Suprapubic skin (tissue), 4 donors: ENCODE measurements at regions not wholly inside any gene's neighbourhood (a gene's known extent, or its start where the extent isn't known, plus 50 kb on each side); places are given as distances from the start of the nearest gene placed in this dataset.
"Not testable (repeated sequence)": the region's sequence is repeated elsewhere in the genome, so short reads cannot be mapped to it uniquely, and the experiment has no call there.

Source experiments
- DNase-seq, 2 donors: peaks; one replicate each; pipeline ENCODE4 v3.0.0-alpha.2; 2019; ENCODE audit warnings: low spot score in 2 of 2
- H3K27ac ChIP-seq: fragments of 200-600 bp; sonication (generic); one replicate; pipeline ENCODE4 v1.5.1; 2019
- H3K27me3 ChIP-seq: fragments of 200-600 bp; sonication (generic); one replicate; pipeline ENCODE4 v1.5.1; 2019
- H3K36me3 ChIP-seq: fragments of 200-600 bp; sonication (generic); one replicate; pipeline ENCODE4 v1.5.1; 2019
- H3K4me1 ChIP-seq: fragments of 200-600 bp; sonication (generic); one replicate; pipeline ENCODE4 v1.5.1; 2019
- H3K4me3 ChIP-seq: fragments of 200-600 bp; sonication (generic); one replicate; pipeline ENCODE4 v1.5.1; 2019; ENCODE audit warnings: mild to moderate bottlenecking
- H3K9me3 ChIP-seq: fragments of 200-600 bp; sonication (generic); one replicate; pipeline ENCODE4 v1.5.1; 2019
- EP300 ChIP-seq: sonication (generic); formaldehyde crosslinking; IDR thresholded peaks from one replicate; pipeline ENCODE4 v1.6.1; 2017; ENCODE audit warnings: antibody characterized with exemption
- POLR2A ChIP-seq, 2 donors: fragments of 450-650 bp; IDR thresholded peaks; one replicate each; pipeline ENCODE4 v1.6.1; 2017; ENCODE audit warnings: antibody characterized with exemption in 2 of 2, mild to moderate bottlenecking in 2 of 2, moderate library complexity in 2 of 2
- POLR2AphosphoS5 ChIP-seq, 3 donors: sonication (generic); formaldehyde crosslinking; IDR thresholded peaks; one replicate each; pipeline ENCODE4 v1.6.1; 2017; ENCODE audit warnings: antibody characterized with exemption in 3 of 3
- WGBS: methylation state at CpG from one replicate; pipeline ENCODE4 v1.1.5; 2018; 5-methylcytosine and 5-hydroxymethylcytosine counted together
- TF ChIP-seq, protein P1 (sequence below), 2 donors: fragments of 200-600 bp in 1 of 2; fragments of 450-650 bp in 1 of 2; sonication (generic) in 1 of 2; IDR thresholded peaks; one replicate each; pipeline ENCODE4 v1.5.1; 2016 to 2019; ENCODE audit warnings: antibody characterized with exemption in 2 of 2, mild to moderate bottlenecking in 1 of 2, moderate library complexity in 1 of 2

DNA sequence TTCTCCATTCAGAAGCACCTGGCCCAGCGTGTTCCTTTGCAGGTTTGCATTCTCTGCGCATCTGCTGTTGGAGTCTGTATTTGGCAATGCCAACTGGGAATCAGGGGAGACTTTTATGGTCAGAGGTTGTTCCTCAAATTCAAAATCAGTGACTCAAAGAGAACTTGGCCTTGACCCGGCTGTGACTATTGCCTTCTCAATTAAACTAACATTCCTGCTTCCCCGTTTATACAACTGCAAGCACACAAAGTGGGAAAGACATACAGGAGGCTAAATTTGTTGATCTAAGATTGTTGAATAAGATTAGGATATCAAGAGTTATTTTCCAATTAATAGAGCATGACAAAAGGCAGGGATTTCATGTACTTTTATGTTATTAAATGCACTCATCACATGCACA lies 402.4 kb upstream of the IRX2 start:
- Histone ChIP-seq H3K9me3 (no peaks in the 10 kb centered on the region), H3K4me3 (no peak overlapping the region), H3K27me3 (peaks cover 3% of the 10 kb centered on the region), H3K36me3 (no peaks in the 10 kb centered on the region), H3K4me1 (no peaks in the 10 kb centered on the region), H3K27ac (no peak overlapping the region)
- WGBS, result 77% methylated on average over 3 of the region's 4 CpGs
- TF ChIP-seq POLR2A (IDR thresholded peaks at IDR 0.05) (no peak), EP300 (no peak), POLR2AphosphoS5 (IDR thresholded peaks at IDR 0.05) (no peak)
- TF ChIP-seq, protein P1, sequence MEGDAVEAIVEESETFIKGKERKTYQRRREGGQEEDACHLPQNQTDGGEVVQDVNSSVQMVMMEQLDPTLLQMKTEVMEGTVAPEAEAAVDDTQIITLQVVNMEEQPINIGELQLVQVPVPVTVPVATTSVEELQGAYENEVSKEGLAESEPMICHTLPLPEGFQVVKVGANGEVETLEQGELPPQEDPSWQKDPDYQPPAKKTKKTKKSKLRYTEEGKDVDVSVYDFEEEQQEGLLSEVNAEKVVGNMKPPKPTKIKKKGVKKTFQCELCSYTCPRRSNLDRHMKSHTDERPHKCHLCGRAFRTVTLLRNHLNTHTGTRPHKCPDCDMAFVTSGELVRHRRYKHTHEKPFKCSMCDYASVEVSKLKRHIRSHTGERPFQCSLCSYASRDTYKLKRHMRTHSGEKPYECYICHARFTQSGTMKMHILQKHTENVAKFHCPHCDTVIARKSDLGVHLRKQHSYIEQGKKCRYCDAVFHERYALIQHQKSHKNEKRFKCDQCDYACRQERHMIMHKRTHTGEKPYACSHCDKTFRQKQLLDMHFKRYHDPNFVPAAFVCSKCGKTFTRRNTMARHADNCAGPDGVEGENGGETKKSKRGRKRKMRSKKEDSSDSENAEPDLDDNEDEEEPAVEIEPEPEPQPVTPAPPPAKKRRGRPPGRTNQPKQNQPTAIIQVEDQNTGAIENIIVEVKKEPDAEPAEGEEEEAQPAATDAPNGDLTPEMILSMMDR (IDR thresholded peaks at IDR 0.05), result no peak
- no peak for DNase-seq

DNA sequence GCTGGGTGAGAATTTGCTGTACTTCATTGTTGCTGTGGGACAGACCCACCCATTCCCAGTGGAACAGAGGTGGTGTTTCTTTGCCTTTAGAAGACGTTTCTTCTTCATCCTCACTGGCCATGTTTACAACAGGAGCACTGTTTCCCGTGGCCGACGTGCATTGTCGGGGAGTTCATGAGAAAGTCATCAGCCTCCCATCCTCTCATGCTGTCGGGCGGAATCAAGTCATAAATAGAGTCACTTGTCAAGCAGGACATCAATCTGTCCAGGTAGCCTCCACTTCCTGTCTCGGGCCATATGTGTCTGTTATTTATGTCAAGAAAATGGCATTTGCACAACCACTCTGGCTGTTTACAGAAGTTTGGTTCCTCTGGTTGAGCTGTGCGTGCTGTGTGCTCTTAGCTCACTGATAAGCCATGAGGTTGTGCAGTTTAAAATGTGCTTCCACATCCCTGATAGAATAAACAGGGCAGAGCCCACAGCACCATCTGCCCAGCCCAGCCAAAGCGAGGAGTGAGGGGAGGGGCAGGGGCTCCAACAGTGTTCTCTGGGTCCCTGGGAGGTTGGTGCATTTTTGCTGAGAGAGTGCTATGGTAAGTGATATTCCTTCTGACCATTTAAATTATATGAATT lies 401.9 kb upstream of the IRX2 start:
- Histone ChIP-seq H3K4me1 (no peaks in the 10 kb centered on the region), H3K36me3 (no peaks in the 10 kb centered on the region), H3K27ac (no peak overlapping the region), H3K4me3 (no peak overlapping the region), H3K27me3 (peaks cover 3% of the 10 kb centered on the region), H3K9me3 (no peaks in the 10 kb centered on the region)
- no peak for DNase-seq
- 67% methylated on average over 10 of the region's 10 CpGs for WGBS
- TF ChIP-seq POLR2A (IDR thresholded peaks at IDR 0.05) (no peak), EP300 (no peak), POLR2AphosphoS5 (IDR thresholded peaks at IDR 0.05) (no peak)
- TF ChIP-seq, protein P1 (IDR thresholded peaks at IDR 0.05), result no peak

DNA sequence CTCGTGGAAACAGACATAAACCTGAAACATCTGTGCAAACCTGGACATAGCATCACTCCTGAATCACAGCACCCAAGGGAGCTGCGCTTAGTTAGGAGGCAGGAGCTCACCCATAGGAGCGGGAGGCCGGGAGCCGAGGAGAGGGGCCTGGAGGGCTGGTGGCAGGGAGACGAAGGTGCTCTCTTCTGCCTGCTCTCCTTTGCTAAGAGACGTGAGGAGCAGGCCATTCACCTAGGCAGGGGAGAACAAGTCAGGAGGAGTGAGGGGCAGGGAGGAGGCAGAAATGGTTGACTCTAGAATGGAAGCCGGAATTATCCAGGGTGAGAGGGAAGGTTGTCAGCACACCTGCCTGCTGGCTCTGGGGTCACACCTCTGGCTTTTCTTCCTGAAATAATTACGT lies 398.4 kb upstream of the IRX2 start:
- WGBS, result 89% methylated on average over 9 of the region's 9 CpGs
- TF ChIP-seq EP300, result no peak
- TF ChIP-seq POLR2AphosphoS5 (IDR thresholded peaks at IDR 0.05), result no peak
- TF ChIP-seq POLR2A (IDR thresholded peaks at IDR 0.05), result no peak
- TF ChIP-seq, protein P1 (IDR thresholded peaks at IDR 0.05), result no peak
- no peak overlapping the region for H3K4me3 ChIP-seq
- DNase-seq, result no peak
- H3K36me3 ChIP-seq, result no peaks in the 10 kb centered on the region
- no peaks in the 10 kb centered on the region for H3K4me1 ChIP-seq
- peaks cover 3% of the 10 kb centered on the region for H3K27me3 ChIP-seq
- H3K27ac ChIP-seq, result no peak overlapping the region
- H3K9me3 ChIP-seq, result no peaks in the 10 kb centered on the region

DNA sequence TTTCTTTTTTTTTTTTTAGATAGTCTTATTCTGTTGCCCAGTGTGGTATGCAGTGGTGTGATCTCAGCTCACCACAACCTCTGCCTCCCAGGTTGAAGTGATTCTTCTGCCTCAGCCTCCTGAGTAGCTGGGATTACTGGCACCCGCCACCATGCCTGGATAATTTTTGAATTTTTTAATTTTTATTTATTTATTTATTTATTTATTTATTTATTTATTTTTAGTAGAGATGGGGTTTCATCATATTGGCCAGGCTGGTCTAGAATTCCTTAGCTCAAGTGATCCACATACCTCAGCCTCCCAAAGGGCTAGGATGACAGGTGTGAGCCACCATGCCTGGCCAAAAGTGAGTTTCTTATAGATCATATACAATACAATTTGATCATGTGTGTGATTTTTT lies 395.9 kb upstream of the IRX2 start:
- H3K27me3 ChIP-seq, H3K9me3 ChIP-seq, H3K4me1 ChIP-seq, H3K36me3 ChIP-seq, DNase-seq, H3K27ac ChIP-seq, H3K4me3 ChIP-seq: not testable (repeated sequence)
- 89% methylated on average over 1 of the region's 1 CpG for WGBS

DNA sequence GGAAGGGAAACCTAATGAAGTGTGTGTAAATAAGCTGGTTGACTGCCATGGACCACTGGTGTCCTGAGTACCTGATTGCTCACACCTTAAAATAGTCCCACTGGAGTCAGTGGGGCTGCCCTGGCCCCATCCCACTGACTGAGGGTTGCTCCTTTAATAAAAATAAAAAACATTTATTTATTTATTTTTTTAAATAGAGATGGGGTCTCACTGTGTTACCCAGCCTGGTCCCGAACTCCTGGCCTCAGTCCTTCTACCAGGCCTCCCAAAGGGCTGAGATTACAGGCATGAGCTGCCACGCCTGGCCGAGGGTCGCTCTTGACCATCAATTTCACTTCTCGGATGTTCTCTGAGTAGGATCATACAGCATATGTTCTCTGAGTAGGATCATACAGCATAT lies 394.2 kb upstream of the IRX2 start:
- H3K4me3 ChIP-seq, result no peak overlapping the region
- no peak for DNase-seq
- no peaks in the 10 kb centered on the region for H3K4me1 ChIP-seq
- H3K9me3 ChIP-seq, result no peaks in the 10 kb centered on the region
- no peak overlapping the region for H3K27ac ChIP-seq
- no peaks in the 10 kb centered on the region for H3K36me3 ChIP-seq
- TF ChIP-seq, protein P1 (IDR thresholded peaks at IDR 0.05), result no peak
- peaks cover 3% of the 10 kb centered on the region for H3K27me3 ChIP-seq
- 91% methylated on average over 5 of the region's 5 CpGs for WGBS

DNA sequence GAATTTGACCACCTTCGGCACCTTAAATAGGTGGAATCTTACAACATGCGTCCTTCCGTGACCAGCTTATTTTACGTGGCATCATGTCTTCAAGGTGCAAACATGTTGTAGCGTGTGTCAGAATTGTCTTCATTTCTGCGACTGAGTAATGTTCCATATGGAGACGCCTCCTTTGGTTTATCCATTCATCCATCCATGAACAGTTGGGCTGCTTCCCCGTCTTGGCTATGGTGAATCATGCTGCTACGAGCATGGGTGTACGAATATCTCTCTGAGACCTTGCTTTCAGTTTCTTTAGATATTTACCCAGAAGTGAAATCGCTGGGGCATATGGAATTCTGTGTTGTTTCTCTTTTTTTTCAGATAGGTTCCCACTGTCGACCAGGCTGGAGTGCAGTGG lies 391.9 kb upstream of the IRX2 start:
- no peak overlapping the region for H3K4me3 ChIP-seq
- no peaks in the 10 kb centered on the region for H3K36me3 ChIP-seq
- no peak for TF ChIP-seq POLR2AphosphoS5 (IDR thresholded peaks at IDR 0.05)
- no peaks in the 10 kb centered on the region for H3K4me1 ChIP-seq
- DNase-seq, result no peak
- no peak overlapping the region for H3K27ac ChIP-seq
- 93% methylated on average over 12 of the region's 12 CpGs for WGBS
- no peaks in the 10 kb centered on the region for H3K9me3 ChIP-seq
- no peaks in the 10 kb centered on the region for H3K27me3 ChIP-seq
